Neuronal stem cell (in vitro differentiated cells): ENCODE measurements at regions not wholly inside any gene's neighbourhood (a gene's known extent, or its start where the extent isn't known, plus 50 kb on each side); places are given as distances from the start of the nearest gene placed in this dataset.
A peak's percentile ranks its signal among the peaks of the same experiment; 100 is the strongest.
"Not testable (repeated sequence)": the region's sequence is repeated elsewhere in the genome, so short reads cannot be mapped to it uniquely, and the experiment has no call there.

Experiments
- DNase-seq: peaks from one replicate; pipeline ENCODE4 v3.0.0-alpha.2; 2013; ENCODE audit warnings: low spot score
- H2AFZ ChIP-seq: one replicate; pipeline ENCODE4 v1.6.1; 2013; ENCODE audit warnings: mild to moderate bottlenecking, low read length, inconsistent platforms
- H2AK5ac ChIP-seq: 2 replicates; pipeline ENCODE4 v1.6.1; 2013; ENCODE audit warnings: low read depth, mild to moderate bottlenecking, inconsistent platforms, low read length, moderate library complexity, mixed read lengths
- H2BK120ac ChIP-seq: 2 replicates; pipeline ENCODE4 v1.6.1; 2013; ENCODE audit warnings: low read depth, mild to moderate bottlenecking, inconsistent platforms, low read length, moderate library complexity, mixed read lengths
- H2BK12ac ChIP-seq: one replicate; pipeline ENCODE4 v1.6.1; 2013; ENCODE audit warnings: low read length, inconsistent platforms
- H2BK15ac ChIP-seq: 2 replicates; pipeline ENCODE4 v1.6.1; 2013; ENCODE audit warnings: mild to moderate bottlenecking, low read length, inconsistent platforms, mixed read lengths
- H2BK5ac ChIP-seq: one replicate; pipeline ENCODE4 v1.6.1; 2013; ENCODE audit warnings: inconsistent platforms, mild to moderate bottlenecking, low read length, moderate library complexity
- H3K14ac ChIP-seq: one replicate; pipeline ENCODE4 v1.6.1; 2013; ENCODE audit warnings: low read length, inconsistent platforms
- H3K18ac ChIP-seq: 2 replicates; pipeline ENCODE4 v1.6.1; 2013; ENCODE audit warnings: low read length, inconsistent platforms
- H3K23ac ChIP-seq: 2 replicates; pipeline ENCODE4 v1.6.1; 2013; ENCODE audit warnings: low read depth, mild to moderate bottlenecking, mixed read lengths, low read length, inconsistent platforms; ENCODE audit not compliant: poor library complexity
- H3K27ac ChIP-seq: replicated peaks from 3 replicates; pipeline ENCODE4 v1.5.1; 2013; ENCODE audit warnings: low read length, inconsistent platforms
- H3K27me3 ChIP-seq, 3 experiments: 2 replicates each; pipeline ENCODE4 v1.6.1; 2013; ENCODE audit warnings: low read length in 3 of 3, mild to moderate bottlenecking in 2 of 3, inconsistent platforms in 1 of 3, low read depth in 1 of 3, mixed read lengths in 1 of 3, moderate library complexity in 1 of 3; ENCODE audit not compliant: control insufficient read depth in 3 of 3, insufficient read depth in 3 of 3
- H3K36me3 ChIP-seq, 2 donors: replicated peaks in 1 of 2; 2 replicates each; pipeline ENCODE4 v1.6.1; 2013; ENCODE audit warnings: low read length in 2 of 2; ENCODE audit not compliant: control insufficient read depth in 2 of 2, insufficient read depth in 2 of 2
- H3K4ac ChIP-seq: 2 replicates; pipeline ENCODE4 v1.6.1; 2013; ENCODE audit warnings: inconsistent platforms, mild to moderate bottlenecking, low read length, moderate library complexity
- H3K4me1 ChIP-seq, 2 donors: 1 replicate in 1 of 2; 2 replicates in 1 of 2; pipeline ENCODE4 v1.6.1; 2013; ENCODE audit warnings: low read length in 2 of 2, low read depth in 1 of 2; ENCODE audit not compliant: control insufficient read depth in 2 of 2, insufficient read depth in 1 of 2
- H3K4me2 ChIP-seq: one replicate; pipeline ENCODE4 v1.6.1; 2013; ENCODE audit warnings: mild to moderate bottlenecking, low read length, inconsistent platforms; ENCODE audit not compliant: insufficient read depth, poor library complexity, severe bottlenecking
- H3K4me3 ChIP-seq, 2 donors: 2 replicates each; pipeline ENCODE4 v1.5.1; 2013; ENCODE audit warnings: low read length in 2 of 2, mild to moderate bottlenecking in 2 of 2, inconsistent platforms in 1 of 2, moderate library complexity in 1 of 2
- H3K79me1 ChIP-seq: one replicate; pipeline ENCODE4 v1.6.1; 2013; ENCODE audit warnings: low read depth, mild to moderate bottlenecking, inconsistent platforms, low read length, moderate library complexity
- H3K9ac ChIP-seq: one replicate; pipeline ENCODE4 v1.6.1; 2013; ENCODE audit warnings: mild to moderate bottlenecking, low read depth, low read length, inconsistent platforms; ENCODE audit not compliant: poor library complexity
- H3K9me3 ChIP-seq, 2 donors: replicated peaks in 1 of 2; 2 replicates each; pipeline versions ENCODE3 to v1.6.1; 2013; ENCODE audit warnings: low read length in 2 of 2, mild to moderate bottlenecking in 2 of 2, inconsistent platforms in 1 of 2, low read depth in 1 of 2, mixed read lengths in 1 of 2, moderate library complexity in 1 of 2; ENCODE audit not compliant: control insufficient read depth in 2 of 2, insufficient read depth in 1 of 2
- H4K8ac ChIP-seq: one replicate; pipeline ENCODE4 v1.6.1; 2013; ENCODE audit warnings: low read depth, mild to moderate bottlenecking, inconsistent platforms, low read length, moderate library complexity
- H4K91ac ChIP-seq: one replicate; pipeline ENCODE4 v1.6.1; 2013; ENCODE audit warnings: low read length, low read depth, mild to moderate bottlenecking, inconsistent platforms; ENCODE audit not compliant: poor library complexity
- WGBS, 2 donors: extraction: QIAGEN DNeasy Blood & Tissue Kit; methylation state at CpG; one replicate each; pipeline ENCODE4 v1.1.7; 2013; ENCODE audit warnings: missing lambda C conversion rate in 2 of 2, mixed read lengths in 1 of 2; ENCODE audit not compliant: insufficient read length in 2 of 2, insufficient replicate concordance in 1 of 2; ENCODE audit errors: extremely low coverage in 2 of 2; 5-methylcytosine and 5-hydroxymethylcytosine counted together

DNA sequence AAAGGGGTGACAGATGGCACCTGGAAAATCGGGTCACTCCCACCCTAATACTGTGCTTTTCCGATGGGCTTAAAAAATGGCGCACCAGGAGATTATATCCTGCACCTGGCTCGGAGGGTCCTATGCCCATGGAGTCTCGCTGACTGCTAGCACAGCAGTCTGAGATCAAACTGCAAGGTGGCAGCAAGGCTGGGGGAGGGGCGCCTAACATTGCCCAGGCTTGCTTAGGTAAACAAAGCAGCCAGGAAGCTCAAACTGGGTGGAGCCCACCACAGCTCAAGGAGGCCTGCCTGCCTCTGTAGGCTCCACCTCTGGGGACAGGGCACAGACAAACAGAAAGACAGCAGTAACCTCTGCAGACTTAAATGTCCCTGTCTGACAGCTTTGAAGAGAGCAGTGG lies 447.1 kb downstream of the ETS1 start:
- H2BK15ac ChIP-seq, H2AK5ac ChIP-seq, H3K36me3 ChIP-seq, H3K4me2 ChIP-seq, H2BK5ac ChIP-seq, H3K27me3 ChIP-seq, H3K18ac ChIP-seq, H3K27ac ChIP-seq, H3K4ac ChIP-seq, H3K14ac ChIP-seq, H3K4me1 ChIP-seq, DNase-seq, H2AFZ ChIP-seq, H2BK12ac ChIP-seq, H4K91ac ChIP-seq, H3K79me1 ChIP-seq, H3K9ac ChIP-seq, H4K8ac ChIP-seq, H3K4me3 ChIP-seq, H3K23ac ChIP-seq, H3K9me3 ChIP-seq, H2BK120ac ChIP-seq: not testable (repeated sequence)
- no CpG with 5 or more reads among the region's 6 CpGs for WGBS, 2 donors

GRCh38 chr11:128135451-128135850 lies 451.9 kb downstream of the ETS1 start:
- H3K9me3 ChIP-seq, result peaks cover 0 to 10% of the 10 kb centered on the region in 2 donors
- no peak overlapping the region for H3K18ac ChIP-seq
- peak overlapping the region; percentile 14 for H3K27ac ChIP-seq
- H2BK5ac ChIP-seq, result no peak overlapping the region
- no peaks in the 10 kb centered on the region for H3K27me3 ChIP-seq
- H3K23ac ChIP-seq, result no peak overlapping the region
- H3K4me2 ChIP-seq, result no peak overlapping the region
- H4K91ac ChIP-seq, result no peak overlapping the region
- no peak overlapping the region for H2AFZ ChIP-seq
- no peak overlapping the region for H2BK120ac ChIP-seq
- H3K14ac ChIP-seq, result no peak overlapping the region
- no CpG with 5 or more reads among the region's 2 CpGs for WGBS, 2 donors
- no peak overlapping the region for H3K4ac ChIP-seq
- no peak overlapping the region for H2AK5ac ChIP-seq
- no peak overlapping the region for H4K8ac ChIP-seq
- peak; percentile 48 for DNase-seq
- H3K4me1 ChIP-seq, result peaks cover 5 to 8% of the 10 kb centered on the region in 2 donors
- no peaks in the 10 kb centered on the region for H3K36me3 ChIP-seq
- no peak overlapping the region for H3K9ac ChIP-seq
- no peak overlapping the region for H2BK12ac ChIP-seq
- H2BK15ac ChIP-seq, result no peak overlapping the region
- H3K79me1 ChIP-seq, result no peaks in the 10 kb centered on the region
- no peak overlapping the region for H3K4me3 ChIP-seq

- Histone ChIP-seq H3K23ac (no peak overlapping the region), H3K14ac (no peak overlapping the region), H2BK5ac (no peak overlapping the region), H2BK120ac (no peak overlapping the region), H2BK12ac (no peak overlapping the region), H3K27ac (peak overlapping the region; percentile 35), H3K18ac (no peak overlapping the region), H2AFZ (peak overlapping the region; percentile 47), H3K4me1 (peaks cover 5 to 8% of the 10 kb centered on the region in 2 donors), H4K8ac (no peak overlapping the region), H3K9me3 (no peaks in the 10 kb centered on the region), H3K79me1 (no peaks in the 10 kb centered on the region), H2AK5ac (no peak overlapping the region), H3K36me3 (no peaks in the 10 kb centered on the region), H3K27me3 (no peaks in the 10 kb centered on the region), H3K9ac (no peak overlapping the region), H3K4me3 (no peak overlapping the region), H2BK15ac (no peak overlapping the region), H3K4me2 (no peak overlapping the region), H4K91ac (no peak overlapping the region), H3K4ac (no peak overlapping the region)
- DNase-seq, result peak; percentile 52
- no CpG with 5 or more reads among the region's 3 CpGs for WGBS, 2 donors
Observed at GRCh38 chr11:128133501-128133900, 453.9 kb downstream of the ETS1 start.

DNA sequence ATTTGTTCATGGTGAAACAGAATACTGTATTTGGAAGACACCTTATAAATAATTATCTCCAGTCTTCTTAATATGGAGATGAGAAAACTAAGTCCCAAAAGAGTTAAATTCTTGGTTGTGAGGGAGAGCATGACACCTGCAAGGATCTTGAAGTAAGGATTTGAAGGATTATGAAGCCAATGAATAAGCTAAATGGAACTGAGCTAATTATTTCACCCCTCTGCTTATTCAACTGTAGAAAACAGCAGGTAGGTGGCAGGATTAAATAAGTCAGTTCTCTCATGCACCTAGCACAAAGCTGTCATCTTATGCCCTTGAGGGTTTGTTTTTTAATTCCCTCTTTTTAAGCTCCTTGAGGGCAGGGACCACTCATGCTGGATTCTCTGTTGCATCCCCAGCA lies 457.3 kb downstream of the ETS1 start:
- Histone ChIP-seq H3K36me3 (no peaks in the 10 kb centered on the region), H2AFZ (no peak overlapping the region), H2BK5ac (no peak overlapping the region), H3K4me3 (no peak overlapping the region), H2AK5ac (no peak overlapping the region), H2BK15ac (no peak overlapping the region), H3K4ac (no peak overlapping the region), H2BK12ac (no peak overlapping the region), H3K23ac (no peak overlapping the region), H3K9ac (no peak overlapping the region), H3K18ac (no peak overlapping the region), H3K27me3 (no peaks in the 10 kb centered on the region), H3K9me3 (no peaks in the 10 kb centered on the region), H3K27ac (no peak overlapping the region), H3K14ac (no peak overlapping the region), H4K8ac (no peak overlapping the region), H3K4me1 (peaks cover 0 to 4% of the 10 kb centered on the region in 2 donors), H3K79me1 (no peaks in the 10 kb centered on the region), H2BK120ac (no peak overlapping the region), H4K91ac (no peak overlapping the region), H3K4me2 (no peak overlapping the region)
- DNase-seq, result no peak
